Gastrocnemius medialis (tissue), 4 donors: ENCODE measurements at regions not wholly inside any gene's neighbourhood (a gene's known extent, or its start where the extent isn't known, plus 50 kb on each side); places are given as distances from the start of the nearest gene placed in this dataset.

Source experiments
- CTCF ChIP-seq, 5 experiments: fragments of 450-650 bp in 3 of 5; fragments of 200-600 bp in 2 of 5; sonication (generic) in 2 of 5; IDR thresholded peaks in 4 of 5; conservative IDR thresholded peaks in 1 of 5; 1 replicate in 4 of 5; 2 replicates in 1 of 5; pipeline ENCODE4 v1.5.1; 2016 to 2019; ENCODE audit warnings: antibody characterized with exemption in 5 of 5, mild to moderate bottlenecking in 3 of 5, moderate library complexity in 3 of 5
- POLR2A ChIP-seq, 2 donors: fragments of 450-650 bp; IDR thresholded peaks; one replicate each; pipeline ENCODE4 v1.6.1; 2017; ENCODE audit warnings: antibody characterized with exemption in 2 of 2, mild to moderate bottlenecking in 2 of 2, moderate library complexity in 2 of 2

DNA sequence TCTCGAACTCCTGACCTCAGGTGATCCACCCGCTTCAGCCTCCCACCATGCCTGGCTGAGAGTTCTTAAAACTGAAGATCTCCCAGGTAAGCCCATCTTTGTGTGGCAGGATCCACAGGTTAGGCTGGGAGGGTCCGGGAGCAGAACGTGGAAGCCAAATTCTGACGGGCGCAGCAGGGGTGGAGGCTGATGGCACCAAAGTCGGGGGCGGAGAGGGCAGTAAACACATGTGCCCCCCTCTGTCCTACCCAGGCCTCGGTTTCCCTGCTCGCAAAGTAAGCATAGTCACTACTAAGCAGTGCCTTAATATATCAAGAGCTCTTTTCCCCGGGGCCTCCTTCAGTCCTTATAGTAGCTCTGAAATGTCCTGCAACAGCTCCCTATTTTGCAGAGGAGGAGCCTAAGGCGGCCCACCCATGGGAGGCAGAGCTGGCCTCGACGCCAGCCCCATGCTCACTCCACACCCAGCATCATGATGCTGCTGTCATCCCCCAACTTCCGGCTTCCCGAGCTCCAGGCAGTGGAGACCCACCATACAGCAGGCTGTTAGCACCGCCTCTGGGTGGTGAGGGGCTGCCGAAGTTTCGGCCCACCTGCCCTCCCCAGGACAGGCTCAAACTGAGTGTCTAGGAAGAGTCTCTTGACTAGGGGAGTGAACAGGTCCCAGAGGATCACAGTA is 230.0 kb downstream of the CTTN start:
- TF ChIP-seq POLR2A (IDR thresholded peaks at IDR 0.05) (no peak), CTCF (IDR thresholded peaks at IDR 0.05 in 4 of 5, conservative IDR thresholded peaks at IDR 0.05 in 1 of 5) (no peak)
